ENCODE measurements at regions not wholly inside any gene's neighbourhood (a gene's known extent, or its start where the extent isn't known, plus 50 kb on each side); places are given as distances from the start of the nearest gene placed in this dataset.

DNA sequence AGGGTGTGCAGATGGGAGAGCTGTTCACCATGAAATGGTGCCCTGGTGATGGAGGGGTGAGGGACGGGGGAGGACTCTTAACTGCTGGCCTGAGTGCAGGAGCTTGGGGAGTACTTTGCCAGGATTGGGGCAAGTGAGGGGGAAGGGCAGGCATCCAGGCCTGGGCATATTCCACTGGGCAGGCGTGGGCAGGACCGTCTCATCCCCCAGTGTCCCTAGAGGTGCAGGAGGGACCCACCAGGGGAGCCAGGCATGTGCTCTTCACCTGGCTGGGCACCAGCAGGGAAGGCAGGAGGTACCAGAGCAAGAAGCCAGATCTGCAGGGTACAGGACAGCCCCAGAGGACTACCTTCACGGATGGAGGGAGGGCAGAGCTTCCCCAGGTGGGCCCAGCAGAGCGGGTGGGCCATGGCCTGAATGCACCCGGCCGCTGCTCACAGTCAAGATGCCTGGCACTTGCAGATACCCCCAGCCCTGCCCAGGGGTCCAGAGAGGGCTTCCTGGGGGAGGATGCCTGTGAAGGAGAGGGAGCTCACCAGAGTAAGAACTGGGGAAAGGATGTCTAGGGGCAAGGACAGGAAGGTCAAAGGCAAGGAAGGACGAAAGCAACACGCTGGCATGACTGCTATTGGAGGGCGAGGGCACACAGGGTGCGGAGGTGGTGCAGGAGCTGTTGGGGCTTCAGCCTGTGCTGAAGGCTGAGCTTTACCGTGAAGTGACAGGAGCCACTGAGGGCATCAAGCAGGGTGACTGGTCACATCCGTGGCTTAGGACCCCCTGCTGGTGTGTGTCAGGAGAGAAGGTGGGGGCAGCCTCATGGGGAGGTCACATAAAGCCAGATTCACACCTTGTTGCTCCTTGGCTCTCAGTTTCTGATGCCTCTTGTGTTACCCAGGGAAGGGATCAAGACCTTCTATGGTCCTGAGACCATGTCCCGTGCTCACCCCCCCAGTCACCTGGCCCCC is 68.2 kb upstream of the NKX1-1 start:
- DNase-seq: no peak
- H3K9me3 ChIP-seq: peaks cover 0 to 4% (median 3%) of the 10 kb centered on the region in 4 donors
- peaks cover 6 to 14% (median 10%) of the 10 kb centered on the region in 4 donors for H3K4me1 ChIP-seq
- TF ChIP-seq, protein P1, sequence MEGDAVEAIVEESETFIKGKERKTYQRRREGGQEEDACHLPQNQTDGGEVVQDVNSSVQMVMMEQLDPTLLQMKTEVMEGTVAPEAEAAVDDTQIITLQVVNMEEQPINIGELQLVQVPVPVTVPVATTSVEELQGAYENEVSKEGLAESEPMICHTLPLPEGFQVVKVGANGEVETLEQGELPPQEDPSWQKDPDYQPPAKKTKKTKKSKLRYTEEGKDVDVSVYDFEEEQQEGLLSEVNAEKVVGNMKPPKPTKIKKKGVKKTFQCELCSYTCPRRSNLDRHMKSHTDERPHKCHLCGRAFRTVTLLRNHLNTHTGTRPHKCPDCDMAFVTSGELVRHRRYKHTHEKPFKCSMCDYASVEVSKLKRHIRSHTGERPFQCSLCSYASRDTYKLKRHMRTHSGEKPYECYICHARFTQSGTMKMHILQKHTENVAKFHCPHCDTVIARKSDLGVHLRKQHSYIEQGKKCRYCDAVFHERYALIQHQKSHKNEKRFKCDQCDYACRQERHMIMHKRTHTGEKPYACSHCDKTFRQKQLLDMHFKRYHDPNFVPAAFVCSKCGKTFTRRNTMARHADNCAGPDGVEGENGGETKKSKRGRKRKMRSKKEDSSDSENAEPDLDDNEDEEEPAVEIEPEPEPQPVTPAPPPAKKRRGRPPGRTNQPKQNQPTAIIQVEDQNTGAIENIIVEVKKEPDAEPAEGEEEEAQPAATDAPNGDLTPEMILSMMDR (IDR thresholded peaks at IDR 0.05): no peak
- TF ChIP-seq POLR2AphosphoS5 (IDR thresholded peaks at IDR 0.05): no peak
- TF ChIP-seq EP300 (IDR thresholded peaks at IDR 0.05): no peak
- no peak for TF ChIP-seq POLR2A (IDR thresholded peaks at IDR 0.05)
- peaks cover 6 to 69% (median 44%) of the 10 kb centered on the region in 3 donors for H3K27me3 ChIP-seq
- H3K36me3 ChIP-seq: no peaks in the 10 kb centered on the region
- intact Hi-C loops (cut with DNase I; ENCODE audit: low total_unique reads): no loop called here
- WGBS, 5 donors: 72 to 74% (median 72%) methylated on average over 11 to 14 of the region's 14 CpGs
- H3K27ac ChIP-seq: no peak overlapping the region
- no peak overlapping the region for H3K4me3 ChIP-seq

DNA sequence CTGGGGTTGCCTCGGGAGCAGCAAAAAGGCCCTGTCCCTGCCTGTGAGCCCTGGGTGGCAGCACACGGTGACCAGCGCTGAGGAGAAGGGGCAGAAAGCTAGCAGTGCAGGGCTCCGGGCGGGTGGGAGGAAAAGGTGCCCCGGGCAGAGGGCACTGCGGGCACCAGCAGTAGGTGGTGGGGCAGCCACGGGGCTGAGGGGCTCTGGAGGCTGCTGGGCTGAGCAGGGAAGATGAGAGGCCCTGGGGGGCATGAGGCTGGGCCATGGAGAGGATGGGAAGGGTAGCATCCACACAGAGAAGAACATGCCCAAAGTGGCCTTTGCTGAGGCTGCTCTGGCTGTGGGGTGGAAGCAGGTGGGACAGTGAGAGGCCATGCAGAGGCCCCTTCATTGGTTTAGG is 67.5 kb upstream of the NKX1-1 start:
- Histone ChIP-seq H3K27me3 (peaks cover 6 to 68% (median 44%) of the 10 kb centered on the region in 3 donors), H3K4me3 (no peak overlapping the region), H3K27ac (no peak overlapping the region), H3K36me3 (no peaks in the 10 kb centered on the region), H3K9me3 (peaks cover 0 to 4% (median 0%) of the 10 kb centered on the region in 4 donors), H3K4me1 (peaks cover 6 to 14% (median 10%) of the 10 kb centered on the region in 4 donors)
- DNase-seq: no peak
- 81 to 90% (median 83%) methylated on average over 6 to 8 of the region's 8 CpGs for WGBS, 5 donors
- intact Hi-C loops (cut with DNase I; ENCODE audit: low total_unique reads): no loop called here
- TF ChIP-seq, protein P1 (IDR thresholded peaks at IDR 0.05): no peak
- TF ChIP-seq POLR2AphosphoS5 (IDR thresholded peaks at IDR 0.05): no peak
- TF ChIP-seq POLR2A (IDR thresholded peaks at IDR 0.05): no peak
- no peak for TF ChIP-seq EP300 (IDR thresholded peaks at IDR 0.05)

DNA sequence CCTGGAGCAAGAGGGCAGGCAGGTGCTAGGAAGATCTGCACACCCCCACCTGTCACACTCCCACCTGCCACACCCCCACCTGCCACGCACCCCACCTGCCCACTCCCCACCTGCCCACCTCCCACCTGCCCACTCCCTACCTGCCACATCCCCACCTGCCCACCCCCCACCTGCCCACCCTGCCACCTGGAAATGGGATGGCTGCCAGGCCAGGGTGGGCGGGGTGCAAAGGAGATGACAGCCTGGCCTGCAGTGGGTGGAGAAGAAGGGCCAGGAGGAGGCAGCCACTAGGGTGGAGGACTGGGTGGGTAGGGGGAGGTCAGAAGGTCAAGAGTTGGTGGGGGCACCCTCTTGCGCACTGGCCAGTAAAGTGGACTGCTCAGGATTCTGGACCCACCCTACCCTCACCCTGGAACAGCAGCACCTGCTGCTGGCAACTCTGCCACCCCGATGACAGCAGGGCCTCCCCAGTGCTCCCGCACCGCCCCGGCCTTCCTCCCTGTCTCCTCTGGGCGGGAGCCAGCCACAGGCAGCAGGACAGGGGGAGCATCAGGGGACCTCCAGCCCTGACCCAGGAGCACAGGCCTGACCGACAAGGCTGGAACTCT is 66.8 kb upstream of the NKX1-1 start:
- no peak for DNase-seq
- peaks cover 0 to 8% (median 0%) of the 10 kb centered on the region in 4 donors for H3K9me3 ChIP-seq

More for the DNA sequence above, 66.8 kb upstream of the NKX1-1 start:
- 62 to 79% (median 76%) methylated on average over 2 to 9 of the region's 9 CpGs for WGBS, 5 donors
- no peak overlapping the region for H3K27ac ChIP-seq
- no peaks in the 10 kb centered on the region for H3K36me3 ChIP-seq
- intact Hi-C loops (cut with DNase I; ENCODE audit: low total_unique reads): no loop called here
- no peak for TF ChIP-seq POLR2AphosphoS5 (IDR thresholded peaks at IDR 0.05)
- no peak for TF ChIP-seq POLR2A (IDR thresholded peaks at IDR 0.05)
- TF ChIP-seq, protein P1 (IDR thresholded peaks at IDR 0.05): no peak
- TF ChIP-seq EP300 (IDR thresholded peaks at IDR 0.05): no peak
- no peak overlapping the region for H3K4me3 ChIP-seq
- peaks cover 6 to 66% (median 44%) of the 10 kb centered on the region in 3 donors for H3K27me3 ChIP-seq
- peaks cover 6 to 14% (median 10%) of the 10 kb centered on the region in 4 donors for H3K4me1 ChIP-seq

Data from stomach (tissue), 8 donors.